Heart left ventricle (tissue), 13 donors: ENCODE measurements at regions not wholly inside any gene's neighbourhood (a gene's known extent, or its start where the extent isn't known, plus 50 kb on each side); places are given as distances from the start of the nearest gene placed in this dataset.

Experiments
- CTCF ChIP-seq, 12 donors: fragments of 200-600 bp; sonication (generic) in 4 of 12; IDR thresholded peaks; one replicate each; pipeline versions ENCODE4 v1.5.0 to v1.8.0; 2018 to 2022; ENCODE audit warnings: antibody characterized with exemption in 12 of 12, mild to moderate bottlenecking in 5 of 12
- POLR2A ChIP-seq, 2 donors: fragments of 450-650 bp; IDR thresholded peaks; one replicate each; pipeline ENCODE4 v1.6.1; 2017; ENCODE audit warnings: antibody characterized with exemption in 2 of 2, mild to moderate bottlenecking in 2 of 2, moderate library complexity in 2 of 2
- donor health status: ischemic (EF 13 %, LVEDD 7.1; RV severe dilation, severe dysfunction).
- donor health status: DM: no; HTN: yes; CAD: no.
- donor health status: DM: no; HTN: no; CAD: no.
- donor health status: ischemic (EF 25% LVEDD 6.9; RV normal size, moderate dysfunction).
- donor health status: ischemic (EF 25% LVEDD 5.7; RV mildly dilated, moderate dysfunction).
- donor health status: ischemic (EF 35%, LVEDD 5.7; RV mildly dilated, moderate dysfunction).
- donor health status: nonischemic (EF 11% LVEDD 7.7; RV severe dilation, severe dysfunction).
- donor health status: DM: yes; HTN: yes; CAD: no.
- donor health status: PGD.
- donor health status: ischemic (EF 29% LVEDD 5.4; RV normal size, mild dysfunction).
- donor health status: nonischemic (EF 23%, LVEDD 6.1; RV moderate dilation, normal function).

- no peak for TF ChIP-seq CTCF (IDR thresholded peaks at IDR 0.05)
- TF ChIP-seq POLR2A (IDR thresholded peaks at IDR 0.05) = no peak
Observed at GRCh38 chr14:25116607-25117006, 66.7 kb upstream of the STXBP6 start.
